IMR-90 (cell line): ENCODE measurements at regions not wholly inside any gene's neighbourhood (a gene's known extent, or its start where the extent isn't known, plus 50 kb on each side); places are given as distances from the start of the nearest gene placed in this dataset.
"Not testable (repeated sequence)": the region's sequence is repeated elsewhere in the genome, so short reads cannot be mapped to it uniquely, and the experiment has no call there.

Experiments
- BHLHE40 ChIP-seq: fragments of 150-350 bp; IDR thresholded peaks from 2 replicates; pipeline ENCODE4 v1.6.1; 2016; ENCODE audit warnings: mild to moderate bottlenecking, low read depth, low read length
- CTCF ChIP-seq: conservative IDR thresholded peaks from 2 replicates; pipeline ENCODE4 v1.5.1; 2012; ENCODE audit warnings: mild to moderate bottlenecking, low read depth, low read length, improper control_type of control experiment
- RCOR1 ChIP-seq: IDR thresholded peaks from 2 replicates; pipeline ENCODE4 v1.6.1; 2012; ENCODE audit warnings: mild to moderate bottlenecking, low read length, improper control_type of control experiment; ENCODE audit not compliant: insufficient replicate concordance
- RFX5 ChIP-seq: IDR thresholded peaks from 2 replicates; pipeline ENCODE4 v1.8.0; 2012; ENCODE audit warnings: low read depth, mild to moderate bottlenecking, low read length, moderate library complexity

- TF ChIP-seq RCOR1, CTCF, RFX5, BHLHE40: not testable (repeated sequence)
Observed at GRCh38 chr17:20654114-20654513, 74.6 kb downstream of the CDRT15L2 start.
